Astrocyte of the spinal cord (primary cell): ENCODE measurements at regions not wholly inside any gene's neighbourhood (a gene's known extent, or its start where the extent isn't known, plus 50 kb on each side); places are given as distances from the start of the nearest gene placed in this dataset.

Experiments used
- DNase-seq: peaks from one replicate; pipeline ENCODE4 v3.0.0; 2011; ENCODE audit warnings: low read depth, low spot score
- H3K4me3 ChIP-seq: 2 replicates; pipeline ENCODE4 v1.5.1; 2011; ENCODE audit warnings: low read depth, mild to moderate bottlenecking, low read length, moderate library complexity
- CTCF ChIP-seq: IDR thresholded peaks from 2 replicates; pipeline ENCODE4 v1.5.1; 2012; ENCODE audit warnings: low read depth, mild to moderate bottlenecking, low read length, inconsistent platforms
- in situ Hi-C: cut with HindIII; loops from 2 replicates; pipeline ENCODE4 v1.10.0; 2017; ENCODE audit warnings: low sequenced_read_pairs

DNA sequence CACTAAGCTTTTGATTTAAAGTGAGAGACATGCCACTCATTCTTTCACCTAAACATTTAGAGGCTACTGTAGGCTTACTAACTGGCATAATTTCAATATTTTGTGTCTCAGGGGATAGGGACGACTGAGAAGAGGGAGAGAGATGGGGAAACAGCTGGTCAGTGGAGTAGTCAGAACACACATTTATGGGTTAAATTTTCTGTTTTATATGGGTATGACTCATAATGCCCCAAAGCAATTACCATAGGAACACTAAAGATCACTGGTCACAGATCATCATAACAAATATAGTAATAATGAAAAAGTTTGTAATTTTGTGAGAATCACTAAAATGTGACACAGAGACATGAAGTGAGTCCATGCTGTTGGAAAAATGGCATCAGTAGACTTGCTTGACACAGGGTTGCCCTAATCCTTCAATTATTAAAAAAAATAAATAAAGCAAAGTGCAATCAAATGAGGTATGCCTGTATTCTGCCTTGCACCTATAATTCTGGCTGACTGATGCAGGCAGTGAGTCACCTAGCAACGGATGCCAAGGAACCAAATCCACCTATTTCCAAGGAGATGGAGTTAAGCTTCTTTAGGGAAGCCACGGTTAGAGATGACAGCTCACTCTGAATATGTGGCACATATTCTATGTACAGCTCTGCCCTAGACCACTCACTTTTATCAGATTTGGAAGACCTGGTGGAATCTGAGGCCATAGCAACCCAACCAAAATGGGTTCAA lies 166.1 kb downstream of the MARCHF11 start:
- in situ Hi-C loops = no loop called here
- TF ChIP-seq CTCF = no peak
- no peak for DNase-seq
- H3K4me3 ChIP-seq = no peak overlapping the region

GRCh38 chr5:16009256-16009655 lies 170.3 kb downstream of the MARCHF11 start:
- no peak for TF ChIP-seq CTCF
- in situ Hi-C loops = no loop called here
- DNase-seq = no peak
- H3K4me3 ChIP-seq = no peak overlapping the region

- no peak for TF ChIP-seq CTCF
These were observed 171.7 kb downstream of the MARCHF11 start for GRCh38 chr5:16007750-16008415.

GRCh38 chr5:16005225-16005624 lies 174.4 kb downstream of the MARCHF11 start:
- in situ Hi-C loops = no loop called here
- no peak overlapping the region for H3K4me3 ChIP-seq
- no peak for TF ChIP-seq CTCF
- DNase-seq = no peak

More at GRCh38 chr5:16007750-16008415, 171.7 kb downstream of the MARCHF11 start:
- no peak for DNase-seq
- in situ Hi-C loops = no loop called here
- H3K4me3 ChIP-seq = no peak overlapping the region

DNA sequence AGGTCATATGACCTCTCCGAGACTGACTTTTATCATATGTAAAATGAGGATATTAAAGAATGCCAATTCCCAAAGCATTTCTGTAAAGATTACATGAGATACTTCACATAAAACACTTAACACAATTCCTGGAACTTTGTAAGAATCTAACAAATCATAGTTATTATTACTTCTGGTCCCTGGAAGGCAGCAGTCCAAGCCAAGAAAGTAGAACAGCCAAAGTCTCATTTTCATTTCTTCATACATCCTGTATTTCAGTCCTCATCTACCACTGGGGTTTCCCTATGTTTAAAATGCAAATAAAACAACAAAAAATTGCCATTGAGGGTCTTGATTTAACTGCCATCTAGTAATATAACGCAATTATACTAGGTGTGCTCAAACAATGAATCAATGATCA lies 179.5 kb downstream of the MARCHF11 start:
- in situ Hi-C loops = no loop called here
- DNase-seq = no peak
- no peak for TF ChIP-seq CTCF
- no peak overlapping the region for H3K4me3 ChIP-seq

DNA sequence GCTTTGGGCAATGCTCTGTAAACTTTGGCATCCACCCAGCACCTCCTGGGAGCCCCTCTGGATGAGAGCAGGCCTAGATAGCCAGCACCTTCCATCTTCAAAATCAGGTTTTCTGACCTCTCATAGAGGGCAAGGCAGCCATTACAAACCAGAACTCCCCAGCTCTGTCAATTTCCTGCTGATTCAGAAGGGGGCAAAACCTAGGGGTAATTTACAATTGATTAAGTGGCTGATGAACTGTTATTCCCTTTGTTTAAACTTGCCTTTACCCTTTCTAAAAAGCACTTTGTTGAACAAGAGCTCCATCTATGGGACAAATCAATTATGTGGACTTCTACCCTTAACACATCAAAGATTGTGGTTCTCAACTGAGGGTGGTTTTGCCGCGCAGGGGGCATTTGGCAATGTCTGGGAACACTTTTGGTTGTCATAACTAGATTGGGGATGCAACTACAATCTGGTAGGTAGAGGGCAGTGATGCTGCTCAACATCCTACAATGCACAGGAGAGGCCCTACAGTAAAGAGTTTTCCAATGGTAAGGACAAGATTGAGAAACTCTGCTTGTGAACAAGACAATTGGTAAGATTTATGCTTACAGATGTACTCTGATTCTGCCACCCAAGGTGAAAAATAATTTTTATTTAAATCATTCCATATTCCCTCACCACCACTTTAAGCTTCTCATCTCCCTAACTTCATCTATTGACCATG lies 184.1 kb downstream of the MARCHF11 start:
- no peak overlapping the region for H3K4me3 ChIP-seq
- peak; percentile 61 for TF ChIP-seq CTCF
- DNase-seq = peak; percentile 54
- in situ Hi-C loops = no loop called here
